Gastrocnemius medialis (tissue), 4 donors: ENCODE measurements at regions not wholly inside any gene's neighbourhood (a gene's known extent, or its start where the extent isn't known, plus 50 kb on each side); places are given as distances from the start of the nearest gene placed in this dataset.

ENCODE experiments used
- ATAC-seq, 2 donors: fragments of 150-250 bp; one replicate each; pipeline ENCODE4 v1.9.1; 2016
- DNase-seq, 2 donors: peaks; one replicate each; pipeline ENCODE4 v3.0.0-alpha.2; 2019
- H3K27ac ChIP-seq, 4 donors: fragments of 200-600 bp; sonication (generic); 1 replicate in 1 of 4; 2 replicates in 3 of 4; pipeline ENCODE4 v1.5.1; 2016 to 2018; ENCODE audit warnings: mild to moderate bottlenecking in 2 of 4, moderate library complexity in 1 of 4
- H3K27me3 ChIP-seq, 3 donors: fragments of 200-600 bp; sonication (generic) in 2 of 3; 1 replicate in 1 of 3; 2 replicates in 2 of 3; pipeline versions ENCODE4 v1.5.1 to v1.6.0; 2016 to 2019; ENCODE audit warnings: mild to moderate bottlenecking in 1 of 3, moderate library complexity in 1 of 3
- H3K36me3 ChIP-seq, 2 donors: fragments of 200-600 bp; sonication (generic) in 1 of 2; one replicate each; pipeline ENCODE4 v1.5.1; 2017 to 2018
- H3K4me1 ChIP-seq, 2 donors: fragments of 200-600 bp; sonication (generic) in 1 of 2; one replicate each; pipeline ENCODE4 v1.5.1; 2016 to 2017; ENCODE audit warnings: mild to moderate bottlenecking in 2 of 2
- H3K4me3 ChIP-seq, 4 donors: fragments of 200-600 bp; sonication (generic) in 3 of 4; 1 replicate in 1 of 4; 2 replicates in 3 of 4; pipeline ENCODE4 v1.5.1; 2016 to 2019; ENCODE audit warnings: mild to moderate bottlenecking in 2 of 4
- H3K9me3 ChIP-seq, 3 donors: fragments of 200-600 bp; sonication (generic) in 2 of 3; 1 replicate in 1 of 3; 2 replicates in 2 of 3; pipeline ENCODE4 v1.5.1; 2016 to 2019
- POLR2A ChIP-seq, 2 donors: fragments of 450-650 bp; IDR thresholded peaks; one replicate each; pipeline ENCODE4 v1.6.1; 2017; ENCODE audit warnings: antibody characterized with exemption in 2 of 2, mild to moderate bottlenecking in 2 of 2, moderate library complexity in 2 of 2
- in situ Hi-C, 4 donors: fragments of 200-750 bp; cut with MboI; loops; one replicate each; pipeline versions ENCODE4 v1.15.0 to v1.8.0; 2017; ENCODE audit warnings: low sequenced_read_pairs in 4 of 4
- intact Hi-C: fragments of 100-400 bp; cut with DNase I; formaldehyde crosslinking; loops from one replicate; pipeline ENCODE4 v1.15.1; 2023; ENCODE audit warnings: low total_unique reads
- TF ChIP-seq, protein P1 (sequence below), 5 experiments: fragments of 450-650 bp in 3 of 5; fragments of 200-600 bp in 2 of 5; sonication (generic) in 2 of 5; IDR thresholded peaks in 4 of 5; conservative IDR thresholded peaks in 1 of 5; 1 replicate in 4 of 5; 2 replicates in 1 of 5; pipeline ENCODE4 v1.5.1; 2016 to 2019; ENCODE audit warnings: antibody characterized with exemption in 5 of 5, mild to moderate bottlenecking in 3 of 5, moderate library complexity in 3 of 5

DNA sequence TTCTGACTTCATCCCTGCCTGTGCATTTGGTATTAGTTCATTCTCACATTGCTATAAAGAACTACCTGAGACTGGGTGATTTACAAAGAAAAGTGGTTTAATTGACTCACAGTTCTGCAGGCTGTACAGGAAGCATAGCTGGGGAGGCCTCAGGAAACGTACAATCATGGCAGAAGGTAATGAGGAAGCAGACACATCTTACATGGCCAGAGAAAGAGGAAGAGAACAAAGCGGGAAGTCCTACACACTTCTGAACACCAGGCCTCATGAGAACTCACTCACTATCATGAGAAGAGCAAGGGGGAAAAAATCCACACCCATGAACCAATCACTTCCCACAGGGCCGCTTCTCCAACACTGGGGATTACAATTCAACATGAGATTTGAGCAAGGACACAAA is 303.9 kb downstream of the CBLN4 start:
- in situ Hi-C loops (no loop called here), intact Hi-C loops (no loop called here)
- Histone ChIP-seq H3K9me3 (no peaks in the 10 kb centered on the region), H3K27ac (no peak overlapping the region), H3K4me3 (no peak overlapping the region), H3K4me1 (no peaks in the 10 kb centered on the region), H3K27me3 (no peaks in the 10 kb centered on the region), H3K36me3 (no peaks in the 10 kb centered on the region)
- TF ChIP-seq, protein P1, sequence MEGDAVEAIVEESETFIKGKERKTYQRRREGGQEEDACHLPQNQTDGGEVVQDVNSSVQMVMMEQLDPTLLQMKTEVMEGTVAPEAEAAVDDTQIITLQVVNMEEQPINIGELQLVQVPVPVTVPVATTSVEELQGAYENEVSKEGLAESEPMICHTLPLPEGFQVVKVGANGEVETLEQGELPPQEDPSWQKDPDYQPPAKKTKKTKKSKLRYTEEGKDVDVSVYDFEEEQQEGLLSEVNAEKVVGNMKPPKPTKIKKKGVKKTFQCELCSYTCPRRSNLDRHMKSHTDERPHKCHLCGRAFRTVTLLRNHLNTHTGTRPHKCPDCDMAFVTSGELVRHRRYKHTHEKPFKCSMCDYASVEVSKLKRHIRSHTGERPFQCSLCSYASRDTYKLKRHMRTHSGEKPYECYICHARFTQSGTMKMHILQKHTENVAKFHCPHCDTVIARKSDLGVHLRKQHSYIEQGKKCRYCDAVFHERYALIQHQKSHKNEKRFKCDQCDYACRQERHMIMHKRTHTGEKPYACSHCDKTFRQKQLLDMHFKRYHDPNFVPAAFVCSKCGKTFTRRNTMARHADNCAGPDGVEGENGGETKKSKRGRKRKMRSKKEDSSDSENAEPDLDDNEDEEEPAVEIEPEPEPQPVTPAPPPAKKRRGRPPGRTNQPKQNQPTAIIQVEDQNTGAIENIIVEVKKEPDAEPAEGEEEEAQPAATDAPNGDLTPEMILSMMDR (IDR thresholded peaks at IDR 0.05 in 4 of 5, conservative IDR thresholded peaks at IDR 0.05 in 1 of 5) = no peak
- no peak for TF ChIP-seq POLR2A (IDR thresholded peaks at IDR 0.05)
- DNase-seq (no peak), ATAC-seq (no peak)

DNA sequence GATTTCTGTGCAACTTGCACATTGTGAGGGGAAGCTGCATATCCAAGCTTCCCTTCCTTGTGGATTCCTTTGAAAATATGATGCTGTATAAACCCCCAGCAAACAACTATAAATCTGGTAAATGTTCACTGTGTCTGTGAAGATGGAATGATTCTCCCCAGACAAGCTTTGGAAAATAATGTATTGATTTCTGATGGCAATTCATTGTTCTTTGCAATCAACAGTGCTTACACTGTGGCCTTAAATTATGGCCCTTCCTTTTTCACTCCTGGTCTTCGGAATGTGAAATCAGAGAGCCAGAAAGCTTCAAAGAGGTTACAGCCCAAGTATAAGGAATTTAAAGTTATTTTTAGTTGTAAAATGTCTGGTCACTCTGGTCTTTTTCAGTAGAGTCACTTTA is 308.8 kb downstream of the CBLN4 start:
- Histone ChIP-seq H3K27ac (no peak overlapping the region), H3K36me3 (no peaks in the 10 kb centered on the region), H3K4me3 (no peak overlapping the region), H3K27me3 (no peaks in the 10 kb centered on the region), H3K4me1 (no peaks in the 10 kb centered on the region), H3K9me3 (no peaks in the 10 kb centered on the region)
- no peak for DNase-seq
- in situ Hi-C loops = no loop called here
- intact Hi-C loops = no loop called here
- no peak for ATAC-seq
- no peak for TF ChIP-seq POLR2A (IDR thresholded peaks at IDR 0.05)

GRCh38 chr20:55693641-55694040 is 311.7 kb downstream of the CBLN4 start:
- Histone ChIP-seq H3K4me3 (no peak overlapping the region), H3K36me3 (no peaks in the 10 kb centered on the region), H3K9me3 (no peaks in the 10 kb centered on the region), H3K4me1 (no peaks in the 10 kb centered on the region), H3K27ac (no peak overlapping the region), H3K27me3 (no peaks in the 10 kb centered on the region)
- intact Hi-C loops = no loop called here
- in situ Hi-C loops = no loop called here
- no peak for DNase-seq
- TF ChIP-seq POLR2A (IDR thresholded peaks at IDR 0.05) = no peak
- no peak for ATAC-seq

GRCh38 chr20:55685841-55686240 is 319.5 kb downstream of the CBLN4 start:
- Histone ChIP-seq H3K4me3 (no peak overlapping the region), H3K27me3 (no peaks in the 10 kb centered on the region), H3K36me3 (no peaks in the 10 kb centered on the region), H3K4me1 (no peaks in the 10 kb centered on the region), H3K27ac (no peak overlapping the region), H3K9me3 (no peaks in the 10 kb centered on the region)
- no peak for ATAC-seq
- TF ChIP-seq, protein P1 (IDR thresholded peaks at IDR 0.05 in 4 of 5, conservative IDR thresholded peaks at IDR 0.05 in 1 of 5) = no peak
- TF ChIP-seq POLR2A (IDR thresholded peaks at IDR 0.05) = no peak
- intact Hi-C loops (no loop called here), in situ Hi-C loops (no loop called here)
- DNase-seq = no peak

- no peak for DNase-seq
- Histone ChIP-seq H3K4me3 (no peak overlapping the region), H3K4me1 (no peaks in the 10 kb centered on the region), H3K27me3 (no peaks in the 10 kb centered on the region), H3K27ac (no peak overlapping the region), H3K36me3 (no peaks in the 10 kb centered on the region), H3K9me3 (no peaks in the 10 kb centered on the region)
- no peak for ATAC-seq
- in situ Hi-C loops = no loop called here
- TF ChIP-seq, protein P1 (IDR thresholded peaks at IDR 0.05 in 4 of 5, conservative IDR thresholded peaks at IDR 0.05 in 1 of 5) = no peak
- TF ChIP-seq POLR2A (IDR thresholded peaks at IDR 0.05) = no peak
- intact Hi-C loops = no loop called here
These were observed 319.9 kb downstream of the CBLN4 start for GRCh38 chr20:55685425-55685824.

DNA sequence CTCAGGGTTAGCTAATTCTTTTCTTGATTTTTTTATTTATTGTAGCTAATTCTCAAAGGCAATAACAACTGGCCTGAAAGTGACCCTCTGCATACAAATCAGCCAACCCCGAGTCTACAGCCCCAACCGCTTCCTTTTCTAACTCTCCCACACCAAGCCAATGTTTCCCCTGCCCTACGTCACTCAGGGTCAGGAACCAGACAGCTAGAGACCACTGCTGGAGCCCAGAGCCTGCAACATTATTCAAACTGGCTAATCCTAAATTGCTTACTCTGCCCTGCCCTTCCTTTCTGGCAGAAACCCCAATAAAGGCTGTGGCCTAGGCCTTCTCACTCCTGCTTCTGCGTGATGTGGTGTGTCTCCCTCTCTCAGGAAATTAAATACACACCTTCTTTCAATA is 320.7 kb downstream of the CBLN4 start:
- TF ChIP-seq, protein P1 (IDR thresholded peaks at IDR 0.05 in 4 of 5, conservative IDR thresholded peaks at IDR 0.05 in 1 of 5) = no peak
- no peak for TF ChIP-seq POLR2A (IDR thresholded peaks at IDR 0.05)
- ATAC-seq = no peak
- intact Hi-C loops = no loop called here

More for the DNA sequence above, 320.7 kb downstream of the CBLN4 start:
- no peak for DNase-seq
- Histone ChIP-seq H3K36me3 (no peaks in the 10 kb centered on the region), H3K4me3 (no peak overlapping the region), H3K27me3 (no peaks in the 10 kb centered on the region), H3K4me1 (no peaks in the 10 kb centered on the region), H3K9me3 (no peaks in the 10 kb centered on the region), H3K27ac (no peak overlapping the region)
- in situ Hi-C loops = no loop called here
